MM.1S (cell line): ENCODE measurements at regions not wholly inside any gene's neighbourhood (a gene's known extent, or its start where the extent isn't known, plus 50 kb on each side); places are given as distances from the start of the nearest gene placed in this dataset.
"Not testable (repeated sequence)": the region's sequence is repeated elsewhere in the genome, so short reads cannot be mapped to it uniquely, and the experiment has no call there.

Experiments used
- CTCF ChIP-seq: fragments of 300-600 bp; sonication (generic); IDR thresholded peaks from 2 replicates; pipeline ENCODE4 v1.5.1; 2016; ENCODE audit warnings: antibody characterized with exemption, low read length, mixed read lengths
- EZH2 ChIP-seq: fragments of 300-600 bp; sonication (generic); optimal IDR thresholded peaks from 2 replicates; pipeline ENCODE3; 2017; ENCODE audit warnings: low read depth, mild to moderate bottlenecking, antibody characterized with exemption, low read length, mixed read lengths

- TF ChIP-seq CTCF, EZH2: not testable (repeated sequence)
Observed at GRCh38 chr16:32039919-32040318, 166.3 kb downstream of the ZNF267 start.
